Fibroblast of mammary gland (primary cell): ENCODE measurements at regions not wholly inside any gene's neighbourhood (a gene's known extent, or its start where the extent isn't known, plus 50 kb on each side); places are given as distances from the start of the nearest gene placed in this dataset.

Experiments used
- DNase-seq: peaks from one replicate; pipeline ENCODE4 v3.0.0-alpha.2; 2010; ENCODE audit warnings: low read depth
- H3K4me3 ChIP-seq: 2 replicates; pipeline ENCODE4 v1.5.1; 2011; ENCODE audit warnings: low read depth, mild to moderate bottlenecking, low read length, moderate library complexity; ENCODE audit not compliant: control insufficient read depth
- TF ChIP-seq, protein P1 (sequence below): conservative IDR thresholded peaks from 2 replicates; pipeline ENCODE4 v1.5.1; 2011; ENCODE audit warnings: low read depth, low read length, inconsistent platforms; ENCODE audit not compliant: control insufficient read depth, insufficient read depth

- TF ChIP-seq, protein P1, sequence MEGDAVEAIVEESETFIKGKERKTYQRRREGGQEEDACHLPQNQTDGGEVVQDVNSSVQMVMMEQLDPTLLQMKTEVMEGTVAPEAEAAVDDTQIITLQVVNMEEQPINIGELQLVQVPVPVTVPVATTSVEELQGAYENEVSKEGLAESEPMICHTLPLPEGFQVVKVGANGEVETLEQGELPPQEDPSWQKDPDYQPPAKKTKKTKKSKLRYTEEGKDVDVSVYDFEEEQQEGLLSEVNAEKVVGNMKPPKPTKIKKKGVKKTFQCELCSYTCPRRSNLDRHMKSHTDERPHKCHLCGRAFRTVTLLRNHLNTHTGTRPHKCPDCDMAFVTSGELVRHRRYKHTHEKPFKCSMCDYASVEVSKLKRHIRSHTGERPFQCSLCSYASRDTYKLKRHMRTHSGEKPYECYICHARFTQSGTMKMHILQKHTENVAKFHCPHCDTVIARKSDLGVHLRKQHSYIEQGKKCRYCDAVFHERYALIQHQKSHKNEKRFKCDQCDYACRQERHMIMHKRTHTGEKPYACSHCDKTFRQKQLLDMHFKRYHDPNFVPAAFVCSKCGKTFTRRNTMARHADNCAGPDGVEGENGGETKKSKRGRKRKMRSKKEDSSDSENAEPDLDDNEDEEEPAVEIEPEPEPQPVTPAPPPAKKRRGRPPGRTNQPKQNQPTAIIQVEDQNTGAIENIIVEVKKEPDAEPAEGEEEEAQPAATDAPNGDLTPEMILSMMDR, result no peak
- DNase-seq, result no peak
- no peak overlapping the region for H3K4me3 ChIP-seq
Measured at GRCh38 chr10:58072634-58073033, 195.1 kb downstream of the IPMK start.

DNA sequence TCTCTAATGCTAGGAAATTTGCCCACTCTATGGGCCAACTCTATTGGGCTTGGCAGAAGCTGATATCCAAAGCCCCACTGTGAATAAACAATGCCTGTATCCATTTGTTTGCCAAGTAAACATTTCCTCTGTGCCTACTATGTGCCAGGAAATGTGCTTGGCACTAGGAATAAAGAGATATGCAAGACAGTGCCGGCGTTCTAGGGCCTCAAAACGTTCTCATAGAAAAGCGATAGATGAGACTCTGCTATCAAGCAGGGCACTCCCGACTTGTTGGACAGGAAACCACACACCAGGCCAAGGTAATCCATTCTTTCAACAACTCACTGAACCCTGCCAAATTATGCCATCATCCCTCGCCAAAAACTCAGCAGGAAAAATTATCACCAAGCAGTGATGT is 196.7 kb downstream of the IPMK start:
- DNase-seq, result no peak
- H3K4me3 ChIP-seq, result no peak overlapping the region
- TF ChIP-seq, protein P1, result no peak

DNA sequence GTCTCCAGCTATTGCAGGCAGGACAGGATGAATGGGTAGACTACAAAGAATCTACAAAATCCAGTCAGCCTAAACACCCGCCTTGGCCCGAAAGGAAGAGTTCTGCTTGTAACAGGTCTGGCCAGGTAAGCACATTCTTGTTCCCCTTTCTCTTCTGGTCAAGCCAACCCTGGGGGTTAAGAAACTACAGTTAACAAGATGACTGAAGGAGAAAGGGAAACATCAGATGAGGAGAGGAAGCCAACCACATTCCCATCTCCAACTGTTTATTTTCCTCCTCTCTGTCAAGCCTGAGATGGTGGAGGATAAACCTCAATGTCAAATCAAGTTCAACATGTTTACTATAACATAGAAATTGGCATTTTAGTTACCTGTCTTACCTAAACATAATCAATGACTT is 198.9 kb downstream of the IPMK start:
- TF ChIP-seq, protein P1, result no peak
- no peak overlapping the region for H3K4me3 ChIP-seq
- no peak for DNase-seq

GRCh38 chr10:58066979-58067378 is 200.7 kb downstream of the IPMK start:
- DNase-seq, result no peak
- no peak overlapping the region for H3K4me3 ChIP-seq
- TF ChIP-seq, protein P1, result no peak

DNA sequence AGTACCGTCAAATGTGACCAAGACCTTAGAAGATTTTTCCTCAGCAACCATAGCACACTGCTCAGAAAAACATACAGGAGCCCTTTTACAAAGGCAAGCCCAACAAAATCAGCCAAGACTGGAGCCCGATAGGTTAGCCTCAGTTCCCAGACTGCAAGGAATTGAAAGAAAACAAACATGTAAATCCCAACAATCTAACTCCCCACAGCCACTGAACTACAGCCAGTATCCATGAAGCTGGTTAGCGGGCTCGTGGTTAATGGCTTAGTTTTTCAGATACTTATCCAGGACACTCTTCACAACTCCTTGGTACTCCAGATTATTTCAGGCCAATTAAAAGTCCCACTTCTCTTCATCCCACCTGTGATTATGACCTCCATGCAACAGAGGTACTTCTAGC is 201.6 kb downstream of the IPMK start:
- TF ChIP-seq, protein P1, result no peak
- no peak for DNase-seq
- no peak overlapping the region for H3K4me3 ChIP-seq

DNA sequence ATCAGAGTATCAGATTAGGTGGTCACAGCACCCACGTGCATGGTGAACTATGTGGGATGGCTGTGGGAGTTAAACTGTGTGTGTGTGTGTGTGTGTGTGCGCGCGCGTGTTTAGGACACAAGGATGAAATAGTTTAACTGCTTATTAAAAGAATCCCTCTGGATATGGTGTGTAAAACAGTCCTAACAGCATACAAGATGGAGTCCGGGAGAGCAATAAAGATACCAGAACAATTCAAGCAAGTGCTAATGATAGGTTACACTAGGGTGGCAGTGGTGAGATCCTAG is 202.2 kb downstream of the IPMK start:
- TF ChIP-seq, protein P1, result no peak
- no peak for DNase-seq
- no peak overlapping the region for H3K4me3 ChIP-seq
